HTR-8/SVneo (cell line): ENCODE measurements at regions not wholly inside any gene's neighbourhood (a gene's known extent, or its start where the extent isn't known, plus 50 kb on each side); places are given as distances from the start of the nearest gene placed in this dataset.
A peak's percentile ranks its signal among the peaks of the same experiment; 100 is the strongest.

Experiments used
- DNase-seq: peaks from one replicate; pipeline ENCODE4 v3.0.0; 2011; ENCODE audit warnings: low spot score, mixed read lengths; ENCODE audit not compliant: insufficient read length
- FAIRE-seq: peaks from 2 replicates; lab custom pipeline; 2011; peaks lifted over from hg19 to GRCh38; lab: Jason Lieb, UNC

DNA sequence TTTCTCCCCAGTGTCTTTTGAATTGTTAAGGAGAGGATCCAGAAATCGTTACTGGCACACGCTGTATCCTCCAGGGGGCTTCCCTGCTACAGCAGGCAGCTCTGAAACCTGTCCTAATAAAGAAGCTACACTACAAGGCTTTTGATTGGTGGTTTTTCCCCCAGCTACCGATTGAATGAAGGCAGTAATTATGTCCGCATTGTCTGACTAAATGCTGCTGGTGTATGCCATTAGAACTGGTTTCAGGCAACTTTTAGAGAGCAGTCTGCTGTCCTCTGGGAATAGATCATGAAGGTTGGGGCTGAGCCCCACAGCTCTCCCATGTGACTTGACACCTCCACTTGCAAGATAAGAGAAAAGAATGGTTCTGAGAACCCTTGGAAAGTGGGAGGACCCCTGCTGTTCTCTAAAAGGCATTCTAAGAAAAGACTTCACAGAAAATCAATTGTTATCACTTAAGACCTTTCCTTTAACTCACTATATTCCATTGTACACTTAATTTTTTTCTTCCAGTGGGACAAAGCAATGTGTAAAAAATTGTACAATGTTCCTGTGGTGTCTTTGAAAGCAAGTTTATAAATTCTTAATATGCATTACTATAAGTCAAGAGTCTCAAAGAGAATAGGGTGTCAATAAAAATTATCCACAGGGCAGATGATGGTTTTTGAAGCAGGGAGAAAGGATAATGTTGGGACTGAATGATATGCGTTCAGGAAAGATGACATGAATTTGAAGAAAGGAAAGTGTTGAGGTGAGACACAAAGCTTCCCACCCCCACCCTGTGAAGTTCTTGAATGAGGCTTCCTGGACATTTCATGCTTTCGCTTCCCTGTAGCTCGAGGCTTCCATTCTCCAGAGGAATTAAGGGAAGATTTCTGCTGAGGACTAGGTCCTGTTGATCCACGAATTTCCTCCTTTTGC lies 53.0 kb upstream of the DAZL start:
- DNase-seq, result peak; percentile 15
- no peak for FAIRE-seq

DNA sequence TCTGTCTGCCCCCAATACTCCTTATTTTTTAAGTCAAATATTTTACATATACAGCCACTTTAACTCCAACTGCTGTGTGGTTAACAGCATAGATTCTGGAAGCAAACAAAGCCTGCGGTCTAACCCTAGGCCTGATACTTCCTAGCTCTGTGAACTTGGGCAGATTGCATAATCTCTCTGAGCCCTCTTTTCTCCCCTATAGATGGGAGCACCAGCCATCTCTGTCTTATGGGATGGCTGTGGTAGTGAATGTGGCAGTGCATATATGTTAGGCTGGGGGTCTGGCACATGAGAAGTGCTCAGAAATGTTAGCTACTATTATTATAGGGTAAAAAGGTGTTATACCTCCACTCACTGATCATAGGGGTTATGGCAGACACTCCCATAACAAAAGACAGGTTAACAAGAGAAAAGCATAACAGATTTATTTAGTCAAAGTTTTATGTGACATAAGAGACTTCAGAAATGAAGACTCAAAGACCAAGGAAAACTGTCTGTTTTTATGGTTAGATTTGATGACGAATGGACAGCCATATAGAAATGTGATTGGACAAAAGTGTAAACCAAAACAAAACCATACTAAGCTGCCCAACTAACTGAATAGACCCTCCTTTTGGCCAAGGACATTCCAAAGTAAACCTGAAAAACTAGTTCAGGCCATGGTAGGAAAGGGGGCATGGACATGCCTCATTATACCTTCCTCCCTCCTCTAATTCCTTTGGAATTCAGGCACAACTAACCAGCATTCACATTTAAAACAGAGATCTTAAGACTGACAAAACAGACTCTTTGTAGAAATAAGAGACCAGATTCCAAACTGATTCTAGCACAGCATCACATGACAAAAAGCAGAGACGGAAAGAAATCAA lies 53.9 kb upstream of the DAZL start:
- DNase-seq (no peak), FAIRE-seq (no peak)

DNA sequence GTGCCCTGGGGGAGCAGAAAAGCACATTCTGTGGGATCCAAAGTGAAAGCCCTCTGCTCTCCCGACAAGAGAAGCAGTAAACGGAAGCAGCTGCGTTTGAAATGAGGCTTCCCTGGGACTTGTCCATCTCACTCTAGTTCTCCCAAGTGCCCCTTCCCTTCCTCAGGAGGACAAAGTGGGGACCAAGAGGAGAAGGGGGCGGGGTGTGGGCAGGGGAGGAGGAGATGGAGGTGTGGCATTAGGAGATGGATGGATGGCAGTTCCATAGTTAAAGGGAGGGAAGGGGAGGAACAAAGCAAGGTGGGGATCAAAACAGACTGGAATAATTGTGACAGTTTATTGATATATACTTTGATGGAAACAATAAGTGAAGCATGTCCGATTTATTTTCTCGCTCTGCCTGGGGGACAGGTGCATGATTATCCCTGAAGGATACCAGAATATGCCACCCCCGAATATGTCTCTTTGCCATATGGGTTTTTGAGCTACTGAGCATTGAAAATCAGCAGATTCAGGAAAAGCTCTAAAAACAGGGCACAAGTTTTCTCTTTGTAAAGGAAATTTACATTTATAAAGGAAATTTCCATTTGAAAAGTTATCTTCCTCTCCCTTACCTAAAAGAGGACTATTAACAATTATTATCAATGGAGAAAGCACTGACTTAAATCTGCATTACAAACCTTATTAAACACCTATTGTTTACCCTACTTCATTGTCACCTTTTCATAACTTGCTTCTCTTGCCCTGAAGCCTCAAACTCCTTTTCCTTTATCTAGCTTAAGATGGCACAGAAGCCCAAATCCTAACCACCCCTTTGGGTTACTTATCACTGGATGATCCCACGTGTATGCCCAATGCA lies 58.9 kb upstream of the DAZL start:
- DNase-seq, result no peak
- no peak for FAIRE-seq

DNA sequence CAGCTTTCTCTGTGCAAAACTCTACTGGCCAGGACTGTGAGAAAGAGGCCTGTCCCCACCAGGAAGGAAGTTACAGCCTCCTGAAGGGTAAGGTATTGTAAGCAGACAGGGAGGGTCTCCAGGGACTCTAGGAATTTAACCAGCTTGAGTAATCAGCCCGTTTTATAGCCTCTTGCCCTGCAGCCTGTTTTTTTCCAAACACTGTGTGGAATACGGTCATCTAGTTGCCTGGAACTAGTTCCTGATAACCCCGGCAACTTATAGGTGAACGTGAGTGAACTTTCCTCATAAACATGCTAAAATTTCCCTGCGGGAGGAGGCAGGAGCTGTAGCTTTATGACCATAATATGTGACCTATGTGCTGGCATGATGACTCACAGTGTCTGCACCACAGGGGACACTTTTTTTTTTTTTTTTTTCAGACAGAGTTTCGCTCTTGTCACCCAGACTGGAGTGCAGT lies 60.1 kb upstream of the DAZL start:
- FAIRE-seq (no peak), DNase-seq (no peak)

DNA sequence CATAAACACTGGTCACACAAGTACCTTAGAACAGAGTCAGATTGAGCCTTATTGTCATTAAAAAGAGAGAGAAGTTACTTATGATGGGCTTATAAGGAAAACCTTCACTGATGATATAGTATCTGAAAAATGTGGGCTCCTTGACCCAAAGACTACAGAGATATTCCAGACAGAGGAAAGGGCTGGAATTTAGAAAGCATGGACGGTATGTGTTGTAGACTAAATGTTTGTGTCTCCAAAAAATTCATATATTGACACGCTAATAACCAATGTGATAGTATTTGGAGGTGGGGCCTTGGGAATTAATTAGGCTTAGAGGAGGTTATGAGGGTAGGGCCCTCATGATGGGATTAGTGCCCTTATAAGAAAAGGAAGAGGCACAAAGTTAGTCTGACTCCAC lies 61.0 kb upstream of the DAZL start:
- FAIRE-seq, result no peak

DNA sequence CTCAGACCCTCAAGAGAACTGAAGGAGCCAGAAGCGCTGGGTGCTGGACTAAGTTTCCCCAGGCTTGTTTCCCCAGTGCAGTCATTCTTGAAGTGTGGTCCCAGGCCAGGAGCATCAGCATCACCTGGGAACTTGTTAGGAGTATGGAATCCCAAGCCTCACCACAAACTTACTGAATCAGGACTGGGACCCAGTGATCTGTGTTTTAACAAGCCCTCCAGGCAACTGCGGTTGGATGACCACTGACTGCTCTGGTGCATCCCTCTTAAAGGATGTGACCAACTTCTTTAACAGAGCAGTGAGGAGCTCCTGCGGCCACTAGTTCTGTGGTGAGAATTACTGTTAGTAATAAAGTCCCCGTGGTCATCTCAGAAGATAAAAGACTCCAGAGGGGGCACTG lies 62.4 kb upstream of the DAZL start:
- DNase-seq (no peak), FAIRE-seq (no peak)

More for the DNA sequence above, 61.0 kb upstream of the DAZL start:
- DNase-seq, result no peak

DNA sequence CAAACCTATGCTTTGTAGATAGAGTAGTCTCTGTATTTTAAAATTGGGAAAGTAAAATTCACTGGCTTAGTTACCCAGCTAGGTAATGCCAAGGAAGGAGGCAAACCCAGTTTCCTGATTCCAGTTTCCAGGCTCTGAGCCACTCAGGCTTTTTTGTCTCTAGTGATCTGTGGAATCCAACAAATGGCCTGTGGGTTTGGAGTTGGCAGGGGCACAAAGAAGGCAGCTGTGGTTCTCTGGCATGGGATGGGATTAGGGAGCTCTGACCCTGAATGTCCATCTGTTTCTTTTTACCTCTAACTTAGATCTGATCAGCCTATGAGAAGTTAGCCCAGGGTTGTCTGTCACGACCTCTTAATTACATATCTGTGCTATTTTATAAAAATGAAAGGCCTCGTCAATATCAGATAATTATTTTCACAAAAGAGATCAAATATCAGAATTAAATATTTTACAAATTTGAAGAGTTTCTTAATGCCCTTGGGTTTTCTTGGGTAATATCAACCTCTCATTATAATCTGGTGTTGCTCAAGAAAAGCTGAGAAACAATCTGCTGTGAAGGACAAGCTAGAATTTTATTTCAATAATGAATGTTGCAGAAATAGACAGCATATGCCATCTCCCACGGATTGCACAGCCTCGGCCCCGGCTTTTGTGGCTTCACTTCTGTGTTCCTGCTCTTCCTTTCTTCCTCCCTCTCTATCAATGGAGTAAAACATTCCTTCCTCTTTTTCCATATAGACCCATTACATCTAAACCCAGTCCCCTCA lies 63.7 kb upstream of the DAZL start:
- no peak for DNase-seq
- FAIRE-seq, result no peak

DNA sequence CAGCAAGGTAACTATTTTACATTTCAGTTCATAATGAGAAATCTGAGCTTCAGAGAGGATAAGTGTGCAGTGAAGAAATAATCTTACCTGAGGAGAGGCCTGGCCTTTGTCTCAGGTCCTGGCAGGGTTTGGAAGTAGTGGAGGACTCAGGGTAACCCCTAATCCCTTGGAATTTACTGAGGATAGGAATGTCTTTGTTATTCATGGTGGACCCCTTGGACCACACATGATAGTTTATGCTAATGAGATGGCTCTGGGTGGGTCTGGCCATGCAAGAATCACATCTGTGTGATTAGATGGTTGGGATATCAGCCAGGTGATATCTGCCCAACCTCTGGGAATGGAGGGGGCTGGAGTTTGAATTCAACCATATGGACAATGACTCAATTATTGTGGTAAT lies 65.0 kb upstream of the DAZL start:
- FAIRE-seq (no peak), DNase-seq (no peak)

DNA sequence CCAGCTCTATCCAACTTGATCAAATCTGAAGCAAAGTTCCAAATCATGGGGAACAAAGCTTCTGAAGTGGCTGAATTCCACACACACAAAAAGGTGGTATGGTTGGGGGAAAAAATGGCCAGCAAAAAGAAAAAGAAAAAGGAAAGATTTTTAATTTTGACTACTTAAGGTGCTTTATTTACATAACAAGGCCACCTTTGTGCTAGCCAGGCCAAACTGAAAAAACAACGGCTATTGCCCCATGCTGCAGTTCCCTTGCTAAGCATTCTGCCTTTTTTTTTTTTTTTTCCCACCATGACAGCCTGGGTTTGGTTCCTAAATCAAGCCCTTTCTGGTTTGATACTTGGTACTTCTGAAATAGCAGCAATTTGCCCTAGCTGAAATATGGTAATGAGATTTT lies 66.5 kb upstream of the DAZL start:
- DNase-seq, result no peak
- no peak for FAIRE-seq

DNA sequence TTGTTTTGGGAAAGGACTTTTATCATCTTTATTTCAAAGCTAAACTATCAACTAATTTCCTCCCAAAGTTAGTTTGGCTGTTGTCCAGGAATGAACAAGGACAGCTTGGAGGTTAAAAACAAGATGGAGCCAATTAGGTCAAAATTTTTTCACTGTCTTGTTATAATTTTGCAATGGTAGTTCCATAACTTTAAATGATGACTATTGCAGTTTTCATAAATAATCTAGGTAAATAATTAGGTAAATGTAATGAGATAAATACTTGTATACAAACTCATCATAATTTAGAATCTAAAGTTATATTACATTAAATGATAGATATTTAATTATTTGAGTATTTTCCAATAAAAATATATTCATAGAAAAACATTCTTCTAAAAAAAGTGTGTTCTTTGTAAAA lies 68.3 kb upstream of the DAZL start:
- DNase-seq (no peak), FAIRE-seq (no peak)

DNA sequence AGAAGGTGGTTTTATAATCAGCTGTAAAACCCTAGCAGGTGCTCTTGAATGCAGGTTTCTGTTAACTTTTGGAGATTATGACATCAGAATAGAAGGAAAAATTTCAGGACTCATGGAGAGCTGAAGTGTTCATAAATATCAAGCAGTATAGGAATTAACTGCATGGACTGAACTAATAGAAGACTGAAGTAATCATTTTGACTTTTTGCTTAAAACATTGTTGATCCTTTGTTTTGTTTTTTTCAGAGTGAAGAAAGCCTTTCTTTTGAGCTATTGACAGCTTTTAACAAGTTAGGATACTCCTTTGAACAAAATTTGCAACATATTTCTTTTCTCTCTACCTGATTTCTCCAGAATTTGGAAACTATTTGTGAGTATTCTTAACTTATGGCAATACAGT lies 70.6 kb upstream of the DAZL start:
- DNase-seq, result no peak
- no peak for FAIRE-seq

DNA sequence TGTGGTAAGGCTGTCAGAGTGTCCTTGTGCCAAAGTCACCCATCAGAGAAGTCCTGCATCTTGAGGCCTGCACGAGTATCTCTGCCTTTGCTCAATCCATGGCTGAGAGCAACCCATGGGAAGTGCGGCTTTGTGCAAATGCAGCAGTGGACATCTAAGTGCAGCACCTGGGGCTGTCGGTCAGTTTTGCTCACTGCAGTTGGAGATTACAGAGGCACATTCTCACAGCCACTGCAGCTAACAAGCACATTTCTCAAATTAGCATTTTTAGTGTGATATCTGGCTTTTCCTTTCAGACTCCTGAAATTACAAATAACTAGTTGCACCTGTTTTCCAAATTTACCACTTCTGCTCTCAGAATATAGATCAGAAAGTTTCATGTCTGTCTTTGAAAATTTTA lies 81.5 kb upstream of the DAZL start:
- FAIRE-seq (no peak), DNase-seq (no peak)

DNA sequence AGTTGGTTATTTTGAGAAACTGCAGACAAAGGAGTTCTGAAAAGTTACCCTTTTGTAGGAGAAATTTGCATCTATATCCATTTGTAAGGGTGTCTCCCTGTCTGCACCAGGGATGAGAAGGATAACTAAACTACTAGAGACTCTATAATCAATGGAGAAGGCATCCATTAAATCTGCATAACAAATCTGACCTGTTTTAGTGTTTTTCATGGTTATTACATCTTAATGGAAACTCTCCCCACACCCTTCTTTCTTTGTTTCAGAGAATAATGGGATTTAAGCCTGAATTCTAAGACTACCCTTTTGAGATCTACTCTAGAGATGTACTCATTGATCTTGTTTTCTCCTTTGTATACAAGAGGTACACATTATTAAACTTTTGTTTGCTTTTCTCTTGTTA lies 82.0 kb upstream of the DAZL start:
- FAIRE-seq, result no peak

DNA sequence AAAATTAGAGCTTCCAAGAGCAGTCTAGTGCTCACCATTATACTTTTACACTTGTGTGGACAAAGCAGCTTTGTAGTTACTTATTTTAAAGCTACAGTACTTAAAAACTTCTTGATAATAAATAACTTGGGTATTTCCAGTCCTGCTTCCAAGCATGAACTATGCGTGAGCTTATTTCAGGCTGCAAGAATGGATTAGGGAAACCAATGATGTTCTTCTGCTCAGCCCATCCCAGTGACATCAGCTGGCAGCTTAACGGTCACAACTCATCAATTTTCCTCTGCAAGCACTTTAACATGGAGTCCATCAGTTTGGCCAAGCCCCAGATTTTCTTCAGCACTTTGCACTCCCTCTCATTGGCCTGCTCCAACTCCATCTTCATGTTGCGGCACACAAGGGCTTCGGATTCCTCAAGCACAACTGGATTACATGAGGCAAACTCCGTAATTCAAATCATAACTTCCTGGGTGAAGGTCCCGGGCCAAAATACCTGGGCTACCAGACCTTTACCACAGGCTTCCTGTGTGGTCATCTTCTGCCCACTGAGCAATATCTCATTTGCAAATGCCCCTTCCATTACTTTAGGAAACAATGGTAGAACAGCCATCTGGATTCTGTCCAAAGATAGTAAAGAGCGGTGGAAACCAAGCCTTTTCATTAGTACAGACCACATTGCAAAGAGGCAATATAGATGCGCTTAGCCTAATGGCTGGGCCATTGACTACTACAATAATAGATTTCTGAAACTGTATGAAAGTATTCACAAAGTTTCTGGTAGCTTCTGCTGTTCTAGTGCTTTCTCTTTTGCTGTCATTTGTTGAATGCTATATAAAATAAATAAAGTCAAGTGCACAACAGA lies 87.5 kb upstream of the DAZL start:
- FAIRE-seq, result no peak

More for the DNA sequence above, 82.0 kb upstream of the DAZL start:
- DNase-seq, result no peak

DNA sequence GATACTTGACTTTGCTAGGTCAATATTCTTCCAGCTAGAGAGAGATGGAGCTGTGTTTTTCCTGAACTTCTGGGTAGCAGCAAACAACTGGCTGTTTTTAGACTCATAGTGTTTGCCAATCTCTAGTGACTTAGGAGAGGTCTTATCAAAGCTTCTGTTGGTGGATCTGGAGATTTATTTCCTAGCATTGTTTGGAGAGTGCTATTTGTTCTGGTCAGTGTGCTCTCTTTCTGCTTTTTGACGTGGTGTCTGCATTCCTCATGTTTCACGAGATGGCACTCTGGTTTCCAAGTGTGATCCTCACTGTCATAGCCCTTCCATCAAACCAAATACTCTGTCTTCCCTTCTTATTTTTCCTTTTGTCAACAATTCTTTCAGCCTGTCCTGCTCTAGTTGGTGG lies 88.6 kb upstream of the DAZL start:
- DNase-seq, result no peak
- FAIRE-seq, result no peak

More for the DNA sequence above, 87.5 kb upstream of the DAZL start:
- no peak for DNase-seq

DNA sequence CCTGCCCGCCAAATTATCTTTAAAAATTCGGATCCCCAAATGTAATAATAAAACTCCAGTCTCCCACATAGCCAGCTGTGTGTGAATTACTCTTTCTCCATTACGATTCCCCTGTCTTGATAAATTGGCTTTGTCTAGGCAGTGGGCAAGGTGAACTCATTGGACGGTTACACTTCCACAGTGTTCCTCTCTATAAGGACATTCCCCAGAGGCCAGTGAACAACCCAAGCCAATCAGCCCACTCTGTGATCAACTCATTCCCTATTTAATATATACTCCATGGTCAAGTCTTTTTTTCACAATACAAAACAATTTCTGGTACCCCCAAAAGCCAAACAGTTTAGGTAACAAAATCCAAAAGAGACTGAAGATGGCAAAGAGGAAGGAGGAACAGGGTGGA lies 90.5 kb upstream of the DAZL start:
- DNase-seq (no peak), FAIRE-seq (no peak)

DNA sequence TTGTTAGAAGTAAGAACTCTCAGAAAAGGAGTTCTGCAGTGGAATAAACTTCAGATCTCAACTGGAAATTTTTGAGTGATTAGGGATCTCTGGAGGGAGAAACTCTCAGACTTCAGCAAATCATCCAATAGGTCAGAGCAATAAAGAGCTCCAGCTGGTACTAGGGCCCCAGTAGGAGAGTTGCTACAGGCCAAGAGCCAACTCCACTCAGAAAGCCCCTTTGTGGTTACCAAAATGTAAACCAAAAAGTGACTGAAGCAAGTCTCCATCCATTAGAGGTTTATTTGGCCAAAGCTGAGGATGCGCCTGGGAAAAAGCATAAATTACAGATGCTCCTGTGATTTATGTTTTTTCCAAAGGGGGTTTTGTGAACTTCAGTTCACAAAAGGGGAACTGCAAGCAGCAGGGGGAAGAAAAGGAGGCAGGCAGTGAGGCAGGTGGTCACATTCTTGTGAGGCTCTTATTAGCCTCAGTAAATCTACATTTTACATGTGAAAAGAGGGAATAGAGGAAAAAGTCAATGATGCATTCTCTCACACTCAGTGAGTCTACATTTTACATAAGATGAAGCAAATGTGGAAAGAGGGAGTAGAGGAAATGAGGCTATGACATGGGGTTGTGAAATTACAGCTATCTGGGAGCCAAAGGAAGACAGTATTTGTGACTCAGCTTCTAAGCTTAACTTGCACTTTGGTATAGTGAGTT lies 92.4 kb upstream of the DAZL start:
- no peak for DNase-seq
- FAIRE-seq, result no peak

DNA sequence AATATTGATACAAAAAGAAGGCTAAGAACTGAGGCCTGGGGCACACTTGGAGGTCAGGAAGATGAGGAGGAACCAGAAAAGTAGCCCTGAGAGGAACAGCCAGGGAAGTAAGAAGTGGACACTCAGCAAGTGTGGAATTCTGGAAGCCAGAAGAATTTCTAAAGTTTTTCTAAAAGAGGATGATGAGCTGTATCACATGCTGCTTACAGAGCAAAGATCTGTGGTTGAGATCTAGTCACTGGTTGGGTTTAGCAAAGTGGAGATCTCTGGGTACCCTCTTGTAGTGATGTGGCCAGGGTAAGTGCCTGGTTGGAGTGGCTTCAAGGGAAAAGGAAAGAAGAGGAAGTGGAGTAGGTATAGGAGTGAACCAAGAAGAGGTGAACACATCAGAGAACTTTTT lies 95.4 kb upstream of the DAZL start:
- DNase-seq, result no peak
- FAIRE-seq, result no peak
